GM19238 (cell line): ENCODE measurements at regions not wholly inside any gene's neighbourhood (a gene's known extent, or its start where the extent isn't known, plus 50 kb on each side); places are given as distances from the start of the nearest gene placed in this dataset.
"Not testable (repeated sequence)": the region's sequence is repeated elsewhere in the genome, so short reads cannot be mapped to it uniquely, and the experiment has no call there.

Source experiments
- DNase-seq: peaks from one replicate; pipeline ENCODE4 v3.0.0; 2011; ENCODE audit warnings: low spot score; ENCODE audit not compliant: insufficient read length

- no peak for DNase-seq
Observed at GRCh38 chrX:65331371-65331770, 203.2 kb downstream of the LAS1L start.

GRCh38 chrX:65300104-65300809 lies 234.3 kb downstream of the LAS1L start:
- DNase-seq, result no peak

GRCh38 chrX:65282905-65283304 lies 251.7 kb downstream of the LAS1L start:
- not testable (repeated sequence) for DNase-seq

- DNase-seq, result no peak
Observed at GRCh38 chrX:65273152-65273551, 261.4 kb downstream of the LAS1L start.

GRCh38 chrX:65266482-65266881 lies 268.1 kb downstream of the LAS1L start:
- DNase-seq, result no peak

GRCh38 chrX:65253817-65254216 lies 277.6 kb upstream of the ZC4H2 start:
- DNase-seq, result no peak

- no peak for DNase-seq
Observed at GRCh38 chrX:65241059-65241721, 264.9 kb upstream of the ZC4H2 start.

- no peak for DNase-seq
Observed at GRCh38 chrX:65203545-65203944, 227.3 kb upstream of the ZC4H2 start.

- no peak for DNase-seq
Observed at GRCh38 chrX:65196758-65197360, 220.6 kb upstream of the ZC4H2 start.

GRCh38 chrX:65195621-65196020 lies 219.4 kb upstream of the ZC4H2 start:
- no peak for DNase-seq

- DNase-seq, result no peak
Observed at GRCh38 chrX:65194547-65194946, 218.3 kb upstream of the ZC4H2 start.

- DNase-seq, result not testable (repeated sequence)
Observed at GRCh38 chrX:65163325-65163724, 187.1 kb upstream of the ZC4H2 start.

GRCh38 chrX:65148232-65148631 lies 172.0 kb upstream of the ZC4H2 start:
- no peak for DNase-seq

GRCh38 chrX:65136424-65136823 lies 160.2 kb upstream of the ZC4H2 start:
- no peak for DNase-seq

- no peak for DNase-seq
Observed at GRCh38 chrX:65127842-65128241, 151.6 kb upstream of the ZC4H2 start.

GRCh38 chrX:65098851-65099250 lies 122.6 kb upstream of the ZC4H2 start:
- DNase-seq, result no peak

GRCh38 chrX:65093658-65094057 lies 117.4 kb upstream of the ZC4H2 start:
- DNase-seq, result no peak

- no peak for DNase-seq
Observed at GRCh38 chrX:65073233-65073632, 97.0 kb upstream of the ZC4H2 start.

- no peak for DNase-seq
Observed at GRCh38 chrX:65072590-65072989, 96.3 kb upstream of the ZC4H2 start.

- DNase-seq, result not testable (repeated sequence)
Observed at GRCh38 chrX:65058626-65059025, 82.4 kb upstream of the ZC4H2 start.

- no peak for DNase-seq
Observed at GRCh38 chrX:65045001-65045400, 68.8 kb upstream of the ZC4H2 start.

- no peak for DNase-seq
Observed at GRCh38 chrX:65035446-65035770, 59.2 kb upstream of the ZC4H2 start.
